ENCODE measurements at regions not wholly inside any gene's neighbourhood (a gene's known extent, or its start where the extent isn't known, plus 50 kb on each side); places are given as distances from the start of the nearest gene placed in this dataset.
"Not testable (repeated sequence)": the region's sequence is repeated elsewhere in the genome, so short reads cannot be mapped to it uniquely, and the experiment has no call there.

DNA sequence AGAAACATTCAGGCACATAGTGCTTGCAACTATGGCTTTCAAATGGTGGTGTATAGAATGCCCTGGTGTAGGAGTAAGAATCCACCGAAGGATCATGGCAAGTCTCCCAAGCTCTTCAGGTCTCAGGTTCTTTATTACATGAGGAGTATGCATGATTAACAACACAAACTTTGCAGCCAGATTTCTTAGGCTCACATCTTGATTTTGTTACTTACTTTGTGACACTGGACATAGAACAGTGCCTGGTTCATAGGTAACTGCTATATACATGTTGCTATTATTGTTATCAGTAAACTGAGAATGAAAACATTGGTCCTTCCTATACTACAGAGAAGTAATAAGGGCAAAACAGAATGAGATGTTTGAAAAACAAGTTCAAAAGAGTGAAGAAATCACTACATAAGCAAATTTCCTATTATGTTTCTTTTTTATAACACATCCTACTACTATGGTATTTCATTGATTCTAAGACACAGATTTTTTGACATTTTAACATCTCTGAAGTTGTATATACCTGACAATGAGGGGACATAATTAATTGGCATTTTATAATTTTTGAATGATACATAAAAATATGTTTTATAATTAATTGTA, 284.9 kb downstream of the C1D start:
- no peaks in the 10 kb centered on the region for H3K36me3 Mint-ChIP-seq (ENCODE audit: low read depth)
- no peak overlapping the region for H3K4me3 Mint-ChIP-seq
- H3K27me3 Mint-ChIP-seq (ENCODE audit: insufficient read depth), result peaks cover 3% of the 10 kb centered on the region
- no peak for DNase-seq (ENCODE audit: low spot score)
- intact Hi-C loops (cut with micrococcal nuclease), result no loop called here
- no peaks in the 10 kb centered on the region for H3K4me1 Mint-ChIP-seq (ENCODE audit: low read depth)
- H3K27ac Mint-ChIP-seq, result no peak overlapping the region
- H3K9me3 Mint-ChIP-seq, result no peaks in the 10 kb centered on the region

DNA sequence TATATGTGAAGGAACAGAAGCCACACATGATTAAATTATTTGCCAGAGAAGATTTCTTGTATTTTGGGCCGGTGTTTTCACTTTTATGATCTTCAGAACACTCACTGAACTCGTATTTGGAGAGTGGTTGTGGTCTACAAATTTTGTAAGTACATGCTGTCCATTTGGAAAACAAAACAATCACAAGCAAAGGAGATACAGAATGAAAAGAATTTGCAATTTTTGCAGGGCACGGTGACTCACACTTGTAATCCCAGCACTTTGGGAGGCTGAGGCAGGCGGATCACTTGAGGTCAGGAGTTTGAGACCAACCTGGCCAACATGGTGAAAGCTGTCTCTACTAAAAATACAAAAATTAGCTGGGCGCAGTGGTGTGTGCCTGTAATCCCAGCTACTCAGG, 282.0 kb downstream of the C1D start:
- H3K4me3 Mint-ChIP-seq; H3K4me1 Mint-ChIP-seq (ENCODE audit: low read depth); intact Hi-C loops (cut with micrococcal nuclease); DNase-seq (ENCODE audit: low spot score); H3K36me3 Mint-ChIP-seq (ENCODE audit: low read depth); H3K27ac Mint-ChIP-seq; H3K9me3 Mint-ChIP-seq; H3K27me3 Mint-ChIP-seq (ENCODE audit: insufficient read depth): not testable (repeated sequence)

DNA sequence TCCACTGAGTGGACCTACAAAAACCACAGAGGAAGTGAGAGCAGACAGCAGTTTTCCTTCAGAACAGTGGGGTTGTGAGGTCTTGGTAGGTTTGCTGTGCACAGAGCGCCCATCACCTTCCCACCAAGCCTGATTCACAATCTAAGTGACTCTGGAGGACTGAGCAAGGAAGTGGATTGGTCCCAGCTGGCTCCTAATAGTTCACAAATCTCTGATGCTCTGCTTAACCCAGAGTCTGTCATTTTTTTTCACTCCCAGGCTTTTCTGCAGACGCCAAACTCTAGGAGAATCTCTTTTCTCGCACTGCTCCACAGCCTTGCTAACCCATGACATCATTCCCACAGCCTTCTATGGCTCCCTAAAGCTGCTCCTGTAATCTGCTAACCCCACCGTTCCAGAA, 280.4 kb downstream of the C1D start:
- DNase-seq (ENCODE audit: low spot score), result no peak
- Mint-ChIP-seq H3K4me3 (no peak overlapping the region), H3K9me3 (no peaks in the 10 kb centered on the region), H3K27me3 (ENCODE audit: insufficient read depth) (peaks cover 3% of the 10 kb centered on the region), H3K27ac (no peak overlapping the region), H3K4me1 (ENCODE audit: low read depth) (no peaks in the 10 kb centered on the region), H3K36me3 (ENCODE audit: low read depth) (no peaks in the 10 kb centered on the region)
- intact Hi-C loops (cut with micrococcal nuclease), result no loop called here

DNA sequence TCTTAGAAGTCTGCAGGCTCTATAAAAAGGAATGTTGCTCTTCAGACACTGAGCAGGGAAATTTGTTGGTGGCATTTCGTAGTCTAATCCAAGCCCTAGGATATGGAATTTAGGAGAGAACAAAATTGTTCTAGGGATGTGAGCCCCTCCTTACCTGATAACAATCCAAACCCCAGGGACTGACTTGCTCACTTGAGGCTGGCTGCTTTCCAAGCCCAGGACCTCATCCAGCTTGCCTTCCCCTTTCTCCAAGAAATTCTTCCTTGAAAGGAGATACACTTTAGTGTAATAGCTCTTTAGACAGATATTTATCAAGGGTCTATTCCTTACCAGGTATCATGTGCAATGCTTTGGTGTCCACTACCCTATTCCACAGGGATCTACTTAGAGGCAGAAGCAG, 279.8 kb downstream of the C1D start:
- Mint-ChIP-seq H3K4me1 (ENCODE audit: low read depth) (no peaks in the 10 kb centered on the region), H3K36me3 (ENCODE audit: low read depth) (no peaks in the 10 kb centered on the region), H3K27ac (no peak overlapping the region)

DNA sequence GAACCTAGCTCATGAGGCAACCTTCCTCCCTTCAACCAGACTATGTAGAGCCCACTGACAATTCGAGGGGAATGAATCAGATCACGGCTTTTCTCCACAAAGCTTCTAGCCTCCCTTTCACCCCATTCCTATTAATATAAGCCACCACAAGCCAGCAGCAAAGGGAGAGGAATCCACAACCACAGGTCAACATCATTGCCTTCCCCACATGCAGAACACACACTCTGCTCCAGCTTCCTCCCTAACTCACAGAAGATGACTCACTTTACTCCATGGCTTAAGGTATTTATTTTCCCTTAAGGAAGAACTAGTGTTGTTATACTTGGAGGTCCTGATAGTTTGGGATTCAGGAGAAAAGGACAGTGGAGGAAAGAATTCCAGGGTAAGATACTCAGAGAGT, 272.2 kb downstream of the C1D start:
- no peaks in the 10 kb centered on the region for H3K36me3 Mint-ChIP-seq (ENCODE audit: low read depth)
- H3K9me3 Mint-ChIP-seq, result no peaks in the 10 kb centered on the region

More for the DNA sequence above, 279.8 kb downstream of the C1D start:
- intact Hi-C loops (cut with micrococcal nuclease), result no loop called here
- H3K4me3 Mint-ChIP-seq, result no peak overlapping the region
- H3K9me3 Mint-ChIP-seq, result no peaks in the 10 kb centered on the region
- DNase-seq (ENCODE audit: low spot score), result no peak
- peaks cover 3% of the 10 kb centered on the region for H3K27me3 Mint-ChIP-seq (ENCODE audit: insufficient read depth)

DNA sequence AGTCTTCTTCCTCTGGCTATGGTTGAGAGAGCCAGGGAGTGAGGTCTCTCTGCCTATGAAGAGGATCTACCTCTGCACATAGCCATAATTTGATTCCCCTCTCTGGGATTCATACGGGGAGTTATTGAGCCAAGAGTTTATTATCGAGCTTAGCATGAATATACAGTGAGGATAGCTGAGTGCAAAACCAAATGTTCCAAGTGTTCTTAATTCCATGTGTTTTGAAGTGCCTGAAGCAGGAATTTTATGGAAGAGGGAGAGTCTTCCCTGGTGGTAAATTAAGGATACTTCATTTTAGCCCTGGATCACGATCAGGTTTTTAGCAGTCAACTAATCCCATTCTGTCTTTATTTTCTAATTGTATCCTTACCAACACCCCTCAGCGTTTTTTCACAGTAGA, 270.6 kb downstream of the C1D start:
- no peaks in the 10 kb centered on the region for H3K36me3 Mint-ChIP-seq (ENCODE audit: low read depth)
- no peak for DNase-seq (ENCODE audit: low spot score)
- intact Hi-C loops (cut with micrococcal nuclease), result no loop called here
- no peaks in the 10 kb centered on the region for H3K4me1 Mint-ChIP-seq (ENCODE audit: low read depth)
- no peak overlapping the region for H3K4me3 Mint-ChIP-seq
- no peaks in the 10 kb centered on the region for H3K9me3 Mint-ChIP-seq
- no peaks in the 10 kb centered on the region for H3K27me3 Mint-ChIP-seq (ENCODE audit: insufficient read depth)
- no peak overlapping the region for H3K27ac Mint-ChIP-seq

More for the DNA sequence above, 272.2 kb downstream of the C1D start:
- Mint-ChIP-seq H3K4me1 (ENCODE audit: low read depth) (no peaks in the 10 kb centered on the region), H3K27ac (no peak overlapping the region), H3K4me3 (no peak overlapping the region), H3K27me3 (ENCODE audit: insufficient read depth) (no peaks in the 10 kb centered on the region)
- intact Hi-C loops (cut with micrococcal nuclease), result no loop called here
- no peak for DNase-seq (ENCODE audit: low spot score)

DNA sequence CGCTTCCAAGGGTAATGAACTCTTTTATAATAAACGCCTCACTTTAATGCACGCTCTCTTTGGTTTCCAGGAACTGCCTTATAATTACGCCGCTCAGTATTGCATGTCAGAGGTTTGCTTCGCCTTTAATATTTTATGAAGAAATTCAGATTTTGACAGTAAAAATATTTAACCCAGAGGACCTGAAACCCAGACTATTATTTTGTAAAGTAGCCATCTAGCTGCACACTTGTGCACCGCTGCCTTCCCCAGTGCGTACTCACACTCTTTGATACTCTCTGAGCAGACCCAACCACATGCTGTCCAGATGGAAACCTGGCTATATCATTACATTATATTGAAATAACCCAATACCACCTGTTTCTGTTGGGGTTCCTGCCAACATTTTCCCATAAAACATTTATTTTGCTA, 270.1 kb downstream of the C1D start:
- H3K27me3 Mint-ChIP-seq (ENCODE audit: insufficient read depth), result no peaks in the 10 kb centered on the region
- H3K9me3 Mint-ChIP-seq, result no peaks in the 10 kb centered on the region
- H3K27ac Mint-ChIP-seq, result no peak overlapping the region
- no peaks in the 10 kb centered on the region for H3K4me1 Mint-ChIP-seq (ENCODE audit: low read depth)
- H3K36me3 Mint-ChIP-seq (ENCODE audit: low read depth), result no peaks in the 10 kb centered on the region
- no peak overlapping the region for H3K4me3 Mint-ChIP-seq
- intact Hi-C loops (cut with micrococcal nuclease), result no loop called here
- DNase-seq (ENCODE audit: low spot score), result no peak

DNA sequence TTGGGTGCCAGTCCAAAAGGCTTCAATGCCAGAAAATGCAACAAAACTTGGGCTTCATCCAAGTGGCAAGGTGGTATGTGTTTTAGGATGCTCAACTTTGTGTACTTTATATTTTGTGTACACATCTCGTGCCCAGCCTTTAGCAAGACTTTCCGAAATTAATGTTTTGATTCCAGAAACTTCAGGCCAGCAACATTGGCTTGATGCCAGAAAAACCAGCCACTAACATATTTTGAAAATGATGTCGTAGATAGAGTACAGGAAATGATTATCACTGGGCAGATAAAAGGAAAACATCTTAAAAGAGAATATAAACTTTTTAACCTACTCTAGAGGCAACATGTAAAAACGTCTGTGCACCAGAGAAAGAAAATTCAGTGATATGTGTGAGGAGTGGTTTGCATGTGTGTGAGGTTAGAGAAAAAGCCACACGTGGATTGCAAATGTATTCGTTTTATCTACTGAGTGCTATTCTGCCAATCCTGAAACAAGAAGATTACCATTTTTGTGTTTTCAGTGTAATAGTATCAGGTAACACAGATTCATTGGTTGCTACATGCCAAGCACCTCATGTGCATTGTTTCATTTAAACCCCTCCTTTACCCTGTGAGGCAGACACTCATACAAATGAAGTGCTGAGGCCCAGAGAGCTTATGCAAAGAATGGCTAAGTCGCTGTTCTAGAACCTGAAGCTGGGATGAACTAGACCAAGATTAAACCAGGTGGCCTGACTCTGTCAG, 264.8 kb downstream of the C1D start:
- Mint-ChIP-seq H3K4me3 (no peak overlapping the region), H3K27me3 (ENCODE audit: insufficient read depth) (no peaks in the 10 kb centered on the region), H3K27ac (no peak overlapping the region), H3K4me1 (ENCODE audit: low read depth) (no peaks in the 10 kb centered on the region), H3K9me3 (no peaks in the 10 kb centered on the region), H3K36me3 (ENCODE audit: low read depth) (no peaks in the 10 kb centered on the region)
- intact Hi-C loops (cut with micrococcal nuclease), result no loop called here
- DNase-seq (ENCODE audit: low spot score), result no peak

DNA sequence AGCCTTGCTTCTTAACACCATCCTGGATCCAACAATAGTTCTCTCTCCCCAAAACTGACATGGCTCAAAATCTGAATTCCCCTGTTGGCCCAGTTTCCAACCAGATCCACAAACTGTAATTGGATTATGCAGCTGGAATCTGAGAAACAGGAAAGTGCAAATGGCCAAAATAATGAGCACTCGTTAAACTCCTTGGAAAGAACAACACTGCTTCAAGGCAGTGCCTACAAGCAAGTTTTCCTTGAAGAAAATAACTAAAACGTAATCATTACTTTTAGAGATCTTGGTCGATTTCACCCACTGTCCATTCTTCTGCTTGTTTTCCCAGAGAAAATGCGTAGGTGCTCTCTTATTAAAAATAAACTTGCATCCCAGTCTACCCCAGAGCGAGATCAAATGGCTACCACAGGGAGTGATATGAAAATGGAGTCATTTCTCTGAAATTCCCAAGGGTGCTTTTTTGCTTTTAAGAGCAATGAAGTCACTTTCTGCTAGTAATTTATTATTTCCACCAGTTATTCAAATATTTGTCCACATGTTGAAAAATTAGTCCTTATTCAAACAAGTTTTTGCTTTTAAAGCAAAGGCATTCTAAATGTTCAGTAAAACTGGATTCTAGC, 264.2 kb downstream of the C1D start:
- H3K4me1 Mint-ChIP-seq (ENCODE audit: low read depth), result no peaks in the 10 kb centered on the region
- no peaks in the 10 kb centered on the region for H3K27me3 Mint-ChIP-seq (ENCODE audit: insufficient read depth)
- H3K36me3 Mint-ChIP-seq (ENCODE audit: low read depth), result no peaks in the 10 kb centered on the region
- no peaks in the 10 kb centered on the region for H3K9me3 Mint-ChIP-seq
- H3K27ac Mint-ChIP-seq, result no peak overlapping the region
- no peak overlapping the region for H3K4me3 Mint-ChIP-seq
- intact Hi-C loops (cut with micrococcal nuclease), result no loop called here
- no peak for DNase-seq (ENCODE audit: low spot score)

DNA sequence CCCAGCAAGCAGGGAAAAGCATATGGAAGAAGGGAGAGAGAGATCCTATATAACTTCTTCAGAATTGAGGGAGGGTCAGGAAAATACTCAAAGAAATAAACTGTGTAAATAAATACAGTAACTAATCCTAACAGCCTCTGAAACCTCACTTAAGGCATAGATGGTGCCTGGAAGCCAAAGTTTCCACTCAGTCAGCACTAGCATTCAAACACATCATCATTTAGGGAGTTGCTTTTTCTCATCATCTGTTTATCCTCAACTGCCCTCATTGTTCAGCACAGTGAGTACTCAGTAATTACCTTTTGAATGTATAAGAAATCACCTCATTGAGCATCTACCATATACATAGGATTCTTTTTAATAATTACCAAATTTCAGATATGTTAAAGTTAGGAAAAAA, 262.9 kb downstream of the C1D start:
- Mint-ChIP-seq H3K27ac (no peak overlapping the region), H3K9me3 (no peaks in the 10 kb centered on the region), H3K27me3 (ENCODE audit: insufficient read depth) (no peaks in the 10 kb centered on the region), H3K4me3 (no peak overlapping the region), H3K4me1 (ENCODE audit: low read depth) (no peaks in the 10 kb centered on the region), H3K36me3 (ENCODE audit: low read depth) (no peaks in the 10 kb centered on the region)
- DNase-seq (ENCODE audit: low spot score), result no peak
- intact Hi-C loops (cut with micrococcal nuclease), result no loop called here

DNA sequence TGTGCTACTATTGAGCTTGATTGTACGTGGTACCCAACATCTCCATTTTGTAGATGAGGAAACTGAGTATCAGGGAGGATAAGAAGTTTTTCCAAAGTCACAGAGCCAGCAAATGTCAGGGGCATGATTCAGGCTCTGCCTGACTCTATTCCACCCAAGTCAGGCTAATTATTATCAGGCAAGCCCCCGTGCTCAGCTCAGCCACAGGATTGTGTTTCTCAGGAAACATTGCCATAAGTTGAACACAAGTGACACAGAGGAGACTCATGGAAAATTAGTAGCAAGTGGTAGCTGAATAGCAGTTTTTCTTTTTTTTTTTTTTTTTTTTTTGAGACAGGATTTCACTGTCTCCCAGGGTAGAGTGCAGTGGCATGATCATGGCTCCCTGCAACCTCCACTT, 260.5 kb downstream of the C1D start:
- DNase-seq (ENCODE audit: low spot score), result no peak
- Mint-ChIP-seq H3K27ac (no peak overlapping the region), H3K9me3 (peaks cover 6% of the 10 kb centered on the region), H3K36me3 (ENCODE audit: low read depth) (no peaks in the 10 kb centered on the region), H3K4me3 (no peak overlapping the region), H3K4me1 (ENCODE audit: low read depth) (no peaks in the 10 kb centered on the region), H3K27me3 (ENCODE audit: insufficient read depth) (no peaks in the 10 kb centered on the region)
- intact Hi-C loops (cut with micrococcal nuclease), result no loop called here

DNA sequence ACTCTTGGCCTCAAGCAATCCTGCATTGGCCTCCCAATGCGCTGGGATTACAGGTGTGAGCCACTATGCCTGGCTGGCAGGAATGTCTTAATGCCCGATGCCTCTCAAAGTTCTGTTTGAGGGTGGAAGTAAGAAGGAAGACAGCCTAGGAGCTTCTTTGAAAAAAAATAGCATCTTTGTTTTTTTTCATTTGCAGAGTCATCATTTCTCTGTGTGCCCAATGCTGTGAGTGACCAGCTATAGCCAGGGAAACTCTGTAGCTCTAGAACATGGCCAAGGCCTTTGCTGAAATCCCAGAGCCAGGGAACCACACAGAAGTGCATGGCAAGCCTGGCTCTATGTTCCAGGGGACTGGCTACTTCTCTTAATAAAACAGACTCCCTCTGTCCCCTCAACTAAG, 260.0 kb downstream of the C1D start:
- Mint-ChIP-seq H3K4me1 (ENCODE audit: low read depth) (no peaks in the 10 kb centered on the region), H3K36me3 (ENCODE audit: low read depth) (no peaks in the 10 kb centered on the region), H3K27me3 (ENCODE audit: insufficient read depth) (no peaks in the 10 kb centered on the region), H3K27ac (no peak overlapping the region), H3K4me3 (no peak overlapping the region), H3K9me3 (peaks cover 7% of the 10 kb centered on the region)
- intact Hi-C loops (cut with micrococcal nuclease), result no loop called here
- DNase-seq (ENCODE audit: low spot score), result no peak

DNA sequence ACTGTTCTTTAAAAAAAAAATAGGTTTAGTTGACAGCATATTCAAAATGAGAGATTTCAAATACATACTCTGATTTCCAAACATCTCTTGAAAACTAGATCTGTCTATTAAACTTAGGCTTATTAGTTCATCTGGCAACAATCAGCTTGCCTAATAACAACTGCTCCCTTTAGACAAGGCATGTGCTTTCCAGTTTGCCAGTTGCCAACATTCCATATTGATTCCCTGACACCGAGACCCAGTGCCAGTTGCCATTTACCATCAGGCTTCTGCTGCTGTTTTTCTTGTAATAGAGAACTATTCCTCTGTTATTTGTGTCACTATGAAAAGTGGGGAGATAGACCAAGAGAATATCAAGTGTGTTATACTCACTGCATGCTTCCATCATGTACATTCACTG, 256.0 kb downstream of the C1D start:
- H3K4me1 Mint-ChIP-seq (ENCODE audit: low read depth), result no peaks in the 10 kb centered on the region
- no peaks in the 10 kb centered on the region for H3K36me3 Mint-ChIP-seq (ENCODE audit: low read depth)
- H3K27ac Mint-ChIP-seq, result no peak overlapping the region
- no peaks in the 10 kb centered on the region for H3K27me3 Mint-ChIP-seq (ENCODE audit: insufficient read depth)
- intact Hi-C loops (cut with micrococcal nuclease), result no loop called here
- no peak overlapping the region for H3K4me3 Mint-ChIP-seq
- peaks cover 15% of the 10 kb centered on the region for H3K9me3 Mint-ChIP-seq
- DNase-seq (ENCODE audit: low spot score), result no peak

All from activated T-helper 1 cell treated with anti-CD3 and anti-CD28 coated beads, Interleukin-12 subunit alpha, Interleukin-12 subunit beta, Interleukin-2, Interleukin-4 antibody, amounts not matched to agents 30 ng/mL and 10 ng/mL and 1 ng/mL, durations not matched to agents 14 hours and 24 hours and 36 hours (primary cell).